Natural killer cell treated with Interleukin-12 subunit alpha and Interleukin-12 subunit beta and Interleukin-15 and Interleukin-18, amount 100 ng/mL, for 72 hours (primary cell): ENCODE measurements at regions not wholly inside any gene's neighbourhood (a gene's known extent, or its start where the extent isn't known, plus 50 kb on each side); places are given as distances from the start of the nearest gene placed in this dataset.
"Not testable (repeated sequence)": the region's sequence is repeated elsewhere in the genome, so short reads cannot be mapped to it uniquely, and the experiment has no call there.

ENCODE experiments used
- ATAC-seq, 2 donors: fragments of 150-1000 bp; cut with Tn5 transposase in 1 of 2; sonication (Bioruptor Pico), chemical (Tn5 transposase) in 1 of 2; 2 replicates each; pipeline ENCODE4 v1.10.0; 2021
- DNase-seq: peaks from one replicate; pipeline ENCODE4 v3.0.0; 2022; ENCODE audit warnings: low spot score
- H3K27ac Mint-ChIP-seq, 2 donors: 1 replicate in 1 of 2; 2 replicates in 1 of 2; pipeline ENCODE4 v1.8.0; 2022; ENCODE audit warnings: mixed read lengths in 2 of 2, mild to moderate bottlenecking in 1 of 2, moderate library complexity in 1 of 2
- H3K27me3 Mint-ChIP-seq, 2 donors: 1 replicate in 1 of 2; 2 replicates in 1 of 2; pipeline ENCODE4 v1.8.0; 2022; ENCODE audit warnings: mixed read lengths in 2 of 2
- H3K36me3 Mint-ChIP-seq: one replicate; pipeline ENCODE4 v1.8.0; 2022; ENCODE audit warnings: mixed read lengths
- H3K4me1 Mint-ChIP-seq, 2 donors: 1 replicate in 1 of 2; 2 replicates in 1 of 2; pipeline ENCODE4 v1.8.0; 2022; ENCODE audit warnings: low read depth in 2 of 2, mixed read lengths in 2 of 2, mild to moderate bottlenecking in 1 of 2
- H3K4me3 Mint-ChIP-seq: one replicate; pipeline ENCODE4 v1.8.0; 2022; ENCODE audit warnings: mixed read lengths
- H3K9me3 Mint-ChIP-seq: 2 replicates; pipeline ENCODE4 v1.8.0; 2022; ENCODE audit warnings: mixed read lengths

- H3K4me1 Mint-ChIP-seq, H3K36me3 Mint-ChIP-seq, H3K9me3 Mint-ChIP-seq, H3K4me3 Mint-ChIP-seq, H3K27ac Mint-ChIP-seq, ATAC-seq, H3K27me3 Mint-ChIP-seq, DNase-seq: not testable (repeated sequence)
These were observed 177.7 kb downstream of the OR4F29 start for GRCh38 chr1:273772-274171.

GRCh38 chr1:267815-268214, 183.7 kb downstream of the OR4F29 start:
- DNase-seq = peak; percentile 61
- not testable (repeated sequence) for H3K4me1 Mint-ChIP-seq, H3K36me3 Mint-ChIP-seq, H3K4me3 Mint-ChIP-seq, H3K9me3 Mint-ChIP-seq, ATAC-seq, H3K27me3 Mint-ChIP-seq, H3K27ac Mint-ChIP-seq
